Stimulated activated naive CD4-positive, alpha-beta T cell (primary cell): ENCODE measurements at regions not wholly inside any gene's neighbourhood (a gene's known extent, or its start where the extent isn't known, plus 50 kb on each side); places are given as distances from the start of the nearest gene placed in this dataset.

ENCODE experiments used
- DNase-seq, 6 experiments: peaks; one replicate each; lab custom pipeline; 2025; lab: John Stamatoyannopoulos, UW

DNA sequence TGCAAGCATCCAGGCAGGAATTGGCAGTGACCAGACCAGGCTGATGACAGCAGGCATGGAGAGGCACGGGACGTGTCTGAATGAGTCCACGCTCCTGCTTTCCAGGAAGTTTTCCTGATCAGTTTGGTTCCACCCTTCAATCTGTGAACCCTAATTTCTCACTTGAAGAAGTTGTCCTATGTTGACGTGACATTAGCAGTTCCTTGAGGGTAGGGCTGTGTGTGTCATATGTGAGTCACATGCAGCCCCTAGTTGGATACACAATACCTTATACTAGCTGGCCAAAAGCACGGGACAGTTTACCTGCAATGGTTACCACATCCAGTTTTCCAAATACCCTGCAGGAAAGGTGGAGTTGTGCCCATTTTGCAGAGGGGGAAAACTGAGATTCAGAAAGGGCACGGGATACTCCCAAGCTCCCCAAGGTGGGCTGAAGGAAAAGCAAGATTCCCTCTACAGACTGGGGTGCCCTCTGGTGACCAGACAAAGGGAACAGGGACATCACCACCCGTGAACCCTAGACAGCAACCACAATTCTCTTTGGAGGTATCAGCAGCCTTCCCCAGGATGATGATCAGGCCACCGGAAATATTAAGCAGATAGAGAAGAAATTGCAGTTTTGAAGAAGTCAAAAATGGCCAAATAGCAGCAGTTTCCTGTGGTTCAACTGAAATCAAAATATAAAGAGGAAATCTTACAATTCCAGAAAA lies 194.5 kb downstream of the PHETA1 start:
- DNase-seq, result no peak

DNA sequence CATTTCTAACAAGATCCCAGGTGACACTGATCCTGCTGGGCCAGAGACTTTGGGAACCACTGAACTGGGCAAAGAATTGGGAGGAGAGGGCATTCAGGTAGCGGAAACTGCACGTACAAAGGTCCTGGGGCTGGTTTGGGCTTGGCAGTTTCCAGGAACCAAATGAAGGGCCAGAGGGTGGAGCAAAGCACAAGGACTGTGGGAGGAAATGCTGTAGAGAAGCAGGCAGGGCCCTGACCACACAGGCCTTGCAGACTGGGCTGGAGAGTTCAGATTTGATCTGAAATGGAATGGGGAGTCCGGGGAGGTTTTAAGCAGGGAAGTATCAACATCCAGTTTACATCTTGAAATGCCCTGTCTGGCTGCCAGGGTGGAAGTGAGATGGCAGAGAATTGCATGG lies 195.1 kb downstream of the PHETA1 start:
- no peak for DNase-seq

DNA sequence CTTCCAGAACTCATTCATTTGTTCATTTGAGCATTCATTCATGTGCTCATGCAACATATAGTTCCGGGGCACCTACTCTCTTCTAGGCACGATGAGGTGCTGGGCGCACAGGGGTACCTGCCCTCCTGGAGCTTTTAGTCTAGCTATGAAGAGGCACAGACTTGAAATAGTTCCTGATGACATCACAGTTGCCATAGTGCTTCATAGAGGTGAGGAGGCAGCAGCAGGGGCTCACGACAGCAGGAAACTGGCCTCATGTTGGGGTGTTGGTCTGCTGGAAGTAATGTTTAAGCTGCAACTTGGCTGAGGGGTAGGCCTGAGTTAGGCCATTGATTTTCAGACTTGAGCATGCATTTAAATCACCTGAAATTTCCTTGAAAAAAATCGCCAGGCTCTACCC lies 195.5 kb downstream of the PHETA1 start:
- DNase-seq, result no peak

DNA sequence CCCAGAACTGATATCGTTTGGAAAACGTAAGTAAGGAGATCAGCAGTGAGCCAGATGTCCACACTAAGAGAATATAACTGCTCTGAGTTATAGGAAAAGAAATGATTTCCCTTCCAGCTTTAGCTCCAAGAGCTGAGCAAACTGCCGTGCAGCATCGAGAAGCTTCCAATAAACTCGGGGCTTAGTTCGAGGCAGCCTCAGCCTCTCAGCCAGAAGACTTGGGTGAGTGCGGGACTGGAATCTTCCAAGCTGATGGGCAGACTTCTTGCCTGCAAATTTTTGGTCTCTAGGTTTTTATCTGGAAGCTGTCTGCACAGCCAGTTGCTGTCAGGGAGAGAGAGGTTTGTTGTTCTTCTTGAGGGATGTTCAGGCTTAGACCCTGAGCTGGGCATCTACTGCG lies 196.1 kb downstream of the PHETA1 start:
- DNase-seq, result no peak

DNA sequence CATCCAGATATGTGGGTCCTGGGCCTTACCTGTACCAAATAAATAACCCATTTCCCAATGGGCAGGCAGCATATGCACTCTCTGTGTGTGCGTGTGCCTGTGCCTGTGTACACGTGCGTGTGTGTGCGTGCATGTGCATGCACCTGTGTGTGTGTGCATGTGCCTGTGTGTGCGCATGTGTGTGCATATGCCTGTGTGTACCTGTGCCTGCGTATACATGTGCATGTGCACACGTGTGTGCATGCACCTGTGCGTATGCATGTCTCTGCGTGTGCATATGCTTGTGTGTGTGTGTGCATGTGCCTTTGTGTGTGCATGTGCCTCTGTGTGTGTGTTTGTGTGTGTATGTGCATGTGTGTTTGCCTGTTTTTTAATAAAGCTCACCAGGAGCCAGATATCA lies 197.1 kb downstream of the PHETA1 start:
- DNase-seq, result no peak

DNA sequence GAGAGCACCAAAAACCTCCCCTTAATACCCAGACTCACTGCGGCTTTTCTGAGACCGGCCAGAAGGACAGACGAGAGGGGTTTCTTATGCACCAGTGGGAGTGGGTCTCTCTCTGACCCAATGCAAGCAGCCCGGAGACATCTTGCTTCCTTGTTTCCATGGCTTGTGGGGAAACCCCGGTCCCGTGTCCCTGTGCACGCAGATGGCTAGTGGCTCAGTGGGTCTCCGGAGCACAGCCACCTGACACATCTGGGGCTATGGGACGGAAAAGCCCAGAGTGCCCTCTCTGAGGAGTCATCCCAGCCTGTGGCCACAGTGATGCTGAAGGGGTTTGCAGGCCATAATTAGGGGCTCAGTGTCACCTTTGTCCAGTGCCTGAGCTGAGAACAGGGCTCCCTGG lies 197.6 kb downstream of the PHETA1 start:
- no peak for DNase-seq

DNA sequence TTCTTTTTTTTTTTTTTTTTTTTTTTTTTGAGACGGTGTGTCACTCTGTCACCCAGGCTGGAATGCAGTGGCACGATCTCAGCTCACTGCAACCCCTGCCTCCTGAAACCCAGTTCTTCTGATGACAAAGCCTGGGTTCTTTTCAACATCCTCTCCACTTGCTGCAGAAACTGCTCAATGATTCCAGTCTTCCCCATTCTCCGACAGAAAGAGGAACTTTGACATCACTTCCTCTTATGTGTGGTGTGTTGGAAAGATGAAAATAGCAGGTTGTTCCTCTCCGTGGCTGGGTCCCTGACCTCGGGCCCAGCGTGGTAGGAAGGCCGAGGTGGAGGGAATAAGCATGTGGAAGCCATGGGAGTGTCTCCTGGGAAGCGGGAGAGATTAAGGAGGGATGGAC lies 198.4 kb downstream of the PHETA1 start:
- DNase-seq, result no peak

DNA sequence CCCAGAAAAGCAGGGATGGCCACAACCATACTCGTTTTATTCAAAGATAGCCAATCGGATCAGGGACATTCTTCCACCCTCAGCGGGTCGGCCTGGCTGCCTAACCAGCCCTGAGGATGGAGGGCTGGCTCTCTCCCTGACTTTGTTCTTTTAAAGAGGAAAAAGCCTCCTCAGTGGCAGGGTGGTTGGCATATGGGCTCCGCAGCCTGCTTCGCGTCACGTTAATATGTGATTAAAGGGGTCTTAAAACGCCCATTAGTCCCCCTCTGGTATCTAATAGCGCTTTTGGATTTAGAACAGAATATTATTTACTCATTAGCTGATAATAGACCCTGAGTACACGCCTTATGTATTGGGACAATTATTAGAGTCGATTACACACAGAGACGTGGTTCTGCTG lies 199.4 kb downstream of the PHETA1 start:
- no peak for DNase-seq

DNA sequence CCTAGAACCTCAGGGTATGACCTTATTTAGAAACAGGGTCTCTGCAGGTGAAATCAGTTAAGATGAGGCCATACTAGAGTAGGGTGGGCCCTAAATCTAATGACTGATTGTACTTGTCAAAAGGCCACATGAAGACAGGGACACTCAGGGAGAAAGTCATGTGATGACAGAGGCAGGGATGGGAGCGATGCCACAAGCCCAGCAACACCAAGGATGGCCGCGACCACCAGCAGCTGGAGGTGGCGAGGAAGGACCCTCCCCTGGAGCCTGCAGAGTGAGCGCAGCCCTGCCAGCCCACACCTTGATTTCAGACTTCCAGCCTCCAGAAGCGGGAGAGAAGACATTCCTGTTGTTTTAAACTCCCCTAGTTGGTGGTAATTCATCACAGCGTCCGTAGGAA lies 199.9 kb downstream of the PHETA1 start:
- DNase-seq, result no peak

DNA sequence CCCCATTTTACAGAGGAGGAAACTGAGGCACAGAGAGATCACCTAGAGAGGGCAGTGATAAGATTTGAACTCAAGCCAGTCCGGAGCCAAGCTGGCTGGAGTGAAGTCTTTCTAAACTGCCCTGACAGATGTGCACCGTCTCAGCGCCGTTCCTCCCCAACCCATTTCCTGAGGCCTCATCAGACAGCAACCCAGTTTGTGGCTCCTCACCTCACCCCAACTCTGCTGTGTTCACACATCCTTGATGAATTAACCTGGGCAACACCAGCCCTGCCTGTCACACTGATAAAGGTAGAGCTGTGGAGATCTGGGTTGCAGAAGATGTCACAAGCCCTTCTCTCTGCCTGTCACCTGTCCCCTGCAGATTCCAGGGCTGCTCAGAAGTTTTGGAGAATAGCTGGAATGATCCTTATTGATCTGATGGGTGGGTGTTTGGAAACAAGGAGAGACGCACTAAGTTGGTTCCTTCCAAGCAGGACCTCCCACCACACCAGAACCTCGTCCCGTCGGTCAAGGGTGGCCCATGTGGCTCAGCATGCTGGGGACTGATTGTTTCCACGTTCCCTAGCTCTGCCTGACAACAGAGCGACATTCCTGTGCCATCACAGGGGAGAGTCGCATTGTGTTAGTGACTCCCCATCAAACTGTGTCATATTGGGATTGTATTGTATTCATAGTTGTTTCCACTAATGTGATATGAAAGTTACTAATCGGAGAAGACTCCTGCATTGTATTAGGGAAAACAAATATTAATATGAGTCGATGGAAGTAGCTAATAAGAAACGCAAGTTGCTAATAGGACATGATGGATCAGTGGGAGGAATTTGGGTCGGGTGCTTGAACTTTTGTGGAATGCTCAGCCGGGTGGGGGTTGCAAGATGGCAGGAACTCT lies 200.6 kb downstream of the PHETA1 start:
- no peak for DNase-seq

DNA sequence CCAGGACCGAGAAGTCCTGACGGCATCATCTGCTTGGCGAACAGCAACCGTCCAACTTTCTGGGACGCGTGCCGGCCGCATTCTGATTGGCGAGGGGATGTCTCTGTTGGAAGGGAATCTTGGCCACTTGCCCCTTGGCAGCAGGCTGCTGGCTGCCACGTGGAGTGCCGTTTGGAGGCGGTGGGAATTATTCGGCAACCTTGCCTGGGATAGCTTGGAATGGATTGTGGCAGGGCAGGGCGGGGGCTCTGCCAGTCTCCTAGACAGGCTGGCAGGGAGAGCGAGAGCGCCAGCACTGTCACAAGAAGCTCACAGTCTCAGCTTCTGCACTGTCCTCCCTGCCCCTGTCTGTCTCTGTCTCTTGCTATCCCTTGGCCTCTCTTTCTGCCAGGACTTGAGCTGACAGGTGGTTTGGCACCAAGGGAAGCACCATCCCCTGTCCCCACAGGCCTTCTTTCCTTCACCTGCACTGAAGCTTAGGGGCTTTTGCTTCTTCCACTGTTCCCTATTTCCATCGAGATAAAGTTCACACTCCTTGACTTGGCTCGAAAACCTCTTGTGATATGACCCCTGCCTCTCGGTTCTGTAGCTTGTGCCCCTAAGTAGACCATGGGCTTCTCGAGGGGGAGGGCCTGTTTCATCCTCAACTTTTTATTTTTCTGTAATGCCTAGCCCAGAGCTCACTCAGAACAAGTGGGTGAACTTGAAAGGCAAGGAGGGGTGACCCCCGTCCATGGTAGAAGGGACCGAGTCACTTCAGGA lies 201.9 kb downstream of the PHETA1 start:
- DNase-seq, result no peak

DNA sequence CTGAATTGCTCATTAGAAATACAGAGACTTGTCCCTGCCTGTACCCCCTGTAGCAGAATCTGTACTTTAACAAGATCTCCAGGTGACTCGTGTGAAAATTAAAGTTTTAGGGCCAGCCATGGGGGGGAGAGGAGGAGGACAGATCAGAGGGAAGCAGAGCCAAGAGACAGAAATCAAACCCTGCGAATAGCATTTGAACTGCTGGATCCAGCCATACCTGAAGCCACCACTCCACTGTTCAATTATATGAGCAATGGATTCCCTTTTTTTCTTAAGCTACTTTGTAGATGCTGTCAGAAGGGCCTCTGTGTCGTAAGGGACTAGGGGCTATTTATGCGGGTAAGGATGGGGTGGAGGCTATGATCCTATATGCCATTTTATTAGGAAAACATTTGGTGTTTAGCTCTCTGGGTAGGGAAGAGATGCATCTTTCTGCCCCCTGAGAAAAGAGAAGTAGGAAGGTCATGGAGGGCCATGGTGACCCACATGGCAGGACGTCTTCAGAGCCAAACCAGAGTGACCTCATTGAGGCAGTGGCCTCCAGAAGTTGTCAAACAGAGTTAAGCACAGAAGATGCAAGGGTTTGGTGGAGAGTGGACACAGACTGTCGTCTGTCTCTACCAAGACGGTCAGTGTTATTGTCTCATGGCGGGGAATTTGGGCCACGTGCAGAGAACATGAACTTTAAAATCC lies 203.9 kb downstream of the PHETA1 start:
- DNase-seq, result no peak

DNA sequence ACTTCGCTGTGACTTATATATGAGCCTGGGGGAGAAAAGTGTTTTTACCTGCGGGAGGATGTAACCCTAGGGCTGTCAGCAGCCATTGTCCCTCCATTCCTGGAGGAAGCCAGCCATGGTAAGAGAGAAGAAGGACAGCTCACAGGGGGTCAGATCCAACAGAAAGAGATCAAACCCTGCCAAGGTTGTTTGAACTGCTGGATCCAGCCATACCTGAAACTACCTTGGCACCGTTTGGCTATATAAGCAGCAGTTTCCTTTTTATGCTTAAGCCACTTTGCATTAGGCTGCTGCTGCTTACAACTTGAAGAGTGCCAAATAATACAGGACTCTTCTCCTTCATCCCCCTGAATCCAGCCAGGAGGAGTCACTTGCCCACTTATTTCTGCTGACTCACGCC lies 205.5 kb downstream of the PHETA1 start:
- no peak for DNase-seq

DNA sequence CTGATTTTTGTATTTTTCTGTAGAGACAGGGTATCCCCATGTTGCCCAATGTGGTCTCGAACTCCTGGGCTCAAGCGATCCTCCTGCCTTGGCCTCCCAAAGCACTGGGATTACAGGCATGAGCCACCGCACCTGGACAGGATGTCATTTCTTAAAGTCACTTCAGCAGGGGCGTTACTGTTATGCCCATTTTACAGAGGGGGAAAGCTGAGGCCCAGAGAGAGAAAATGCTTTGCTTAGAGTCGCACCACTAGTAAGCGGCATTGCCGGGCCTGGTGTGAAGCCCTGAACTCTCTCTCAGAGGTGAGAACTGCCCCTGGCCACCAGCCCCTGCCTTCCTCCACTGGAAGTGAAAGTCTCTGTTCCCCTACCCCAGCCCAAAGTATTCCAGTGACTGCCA lies 207.0 kb downstream of the PHETA1 start:
- no peak for DNase-seq

DNA sequence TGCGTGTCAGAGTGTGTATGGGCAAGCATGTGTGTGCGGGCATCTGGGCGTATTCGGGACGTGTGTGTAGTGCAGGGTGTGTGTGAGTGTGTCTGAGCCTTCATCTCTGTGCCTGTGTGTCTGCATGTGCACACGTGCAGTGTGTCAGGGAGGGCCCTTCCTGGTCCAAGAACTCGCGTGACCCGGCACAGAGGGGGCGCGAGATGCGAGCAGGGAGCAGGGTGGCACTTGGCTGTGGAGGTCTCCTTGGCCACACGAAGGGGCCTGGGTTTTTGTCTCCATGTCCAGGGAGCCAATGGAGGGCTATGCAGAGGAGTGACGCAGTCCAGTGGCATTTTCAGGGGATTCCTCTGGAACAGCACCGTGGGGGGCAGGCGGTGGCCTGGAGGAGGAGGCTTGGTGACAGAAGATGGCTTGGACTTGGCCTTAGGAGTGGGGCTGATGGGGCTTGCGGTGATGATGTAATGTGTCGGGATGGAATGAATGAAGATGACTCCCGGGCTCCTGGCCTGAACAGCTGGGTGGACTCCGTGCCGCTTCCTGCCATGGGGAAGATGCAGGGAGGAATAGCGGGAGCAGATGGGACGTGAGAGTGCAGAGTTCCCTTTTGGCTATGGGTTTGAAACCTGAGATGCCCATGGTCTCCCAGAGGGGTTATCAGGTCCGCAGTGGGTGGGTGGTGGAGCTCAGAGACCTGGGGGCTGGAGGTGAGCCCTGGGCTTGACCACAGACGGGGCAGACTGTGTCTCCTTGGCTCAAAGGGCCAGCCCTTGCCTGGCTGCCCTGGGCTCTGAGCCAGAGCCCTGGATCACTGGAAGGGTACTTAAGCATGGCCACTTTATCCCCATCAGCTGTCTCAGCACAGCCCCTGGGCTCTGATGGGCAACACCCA lies 208.3 kb downstream of the PHETA1 start:
- DNase-seq, result no peak

DNA sequence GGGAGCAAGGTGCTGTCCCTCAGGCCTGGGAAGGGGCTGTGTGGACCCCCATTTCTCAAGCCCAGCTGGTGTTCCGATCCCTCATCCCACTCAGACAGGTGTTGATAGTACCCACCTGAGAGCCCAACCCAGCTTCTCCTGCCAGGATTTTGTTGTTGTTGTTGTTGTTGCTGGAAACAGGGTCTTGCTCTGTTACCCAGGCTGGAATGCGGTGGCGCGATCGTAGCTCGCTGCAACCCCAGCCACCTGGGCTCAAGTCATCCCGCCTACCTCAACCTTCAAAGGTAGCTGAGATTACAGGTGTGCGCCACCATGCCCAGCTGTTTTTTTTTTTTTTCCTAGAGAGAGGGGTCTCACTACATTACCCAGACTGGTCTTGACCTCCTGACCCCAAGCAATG lies 209.9 kb downstream of the PHETA1 start:
- DNase-seq, result no peak

DNA sequence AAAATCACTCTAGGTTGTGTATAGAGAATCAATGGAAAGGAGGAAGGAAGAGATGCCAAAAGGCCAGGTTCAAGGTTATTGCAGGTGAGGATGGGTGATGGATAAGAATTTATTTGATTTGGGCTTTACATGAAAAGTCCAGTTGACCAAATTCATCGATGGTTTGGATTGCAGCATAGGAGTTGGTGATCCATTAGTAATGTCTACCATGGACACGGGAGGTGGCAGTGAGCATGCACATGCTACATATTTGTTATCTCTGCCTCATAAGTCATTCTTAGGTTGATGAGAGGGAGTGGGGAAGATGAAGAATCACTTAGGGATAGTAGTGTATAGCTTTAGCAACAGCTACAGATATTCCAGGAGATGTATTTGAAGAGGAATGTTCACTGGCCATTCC lies 211.4 kb downstream of the PHETA1 start:
- no peak for DNase-seq

DNA sequence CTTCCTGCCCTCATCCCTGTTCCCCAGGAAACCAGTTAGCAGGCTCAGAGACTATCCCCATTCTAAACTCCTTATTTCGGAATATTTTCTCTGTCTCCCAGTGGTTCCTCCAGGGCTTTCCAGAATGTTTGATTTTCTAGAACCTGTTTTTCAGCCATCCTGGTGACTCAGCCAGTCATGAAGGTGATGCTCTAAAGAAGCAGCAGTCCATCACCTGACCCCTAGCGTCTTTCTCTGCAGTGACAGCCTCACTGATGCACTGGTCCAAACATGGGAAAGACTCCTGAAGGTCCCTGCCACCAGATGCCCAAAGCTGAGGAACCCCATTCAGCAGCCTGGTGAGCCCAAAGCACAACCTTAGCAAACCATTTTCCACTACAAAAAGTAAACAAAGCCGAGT lies 212.6 kb downstream of the PHETA1 start:
- no peak for DNase-seq

DNA sequence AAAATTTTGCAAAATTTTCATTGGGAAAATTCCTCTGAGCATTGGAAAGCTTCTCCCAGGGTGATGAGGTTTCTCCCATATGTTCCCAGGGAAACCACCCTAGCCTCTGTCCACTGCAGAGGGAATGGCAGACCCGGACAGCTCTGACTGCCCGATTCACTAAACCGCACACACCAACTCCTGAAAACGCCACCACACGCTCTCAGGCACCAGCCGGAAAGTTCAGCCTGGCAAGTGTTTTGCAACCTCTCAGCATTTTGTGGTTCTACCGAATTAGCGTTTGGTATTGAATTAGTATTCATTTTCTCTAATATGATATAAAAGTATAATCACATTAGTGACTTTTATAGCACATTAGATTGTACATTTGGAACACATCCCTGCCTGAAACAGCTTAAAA lies 213.4 kb downstream of the PHETA1 start:
- no peak for DNase-seq

DNA sequence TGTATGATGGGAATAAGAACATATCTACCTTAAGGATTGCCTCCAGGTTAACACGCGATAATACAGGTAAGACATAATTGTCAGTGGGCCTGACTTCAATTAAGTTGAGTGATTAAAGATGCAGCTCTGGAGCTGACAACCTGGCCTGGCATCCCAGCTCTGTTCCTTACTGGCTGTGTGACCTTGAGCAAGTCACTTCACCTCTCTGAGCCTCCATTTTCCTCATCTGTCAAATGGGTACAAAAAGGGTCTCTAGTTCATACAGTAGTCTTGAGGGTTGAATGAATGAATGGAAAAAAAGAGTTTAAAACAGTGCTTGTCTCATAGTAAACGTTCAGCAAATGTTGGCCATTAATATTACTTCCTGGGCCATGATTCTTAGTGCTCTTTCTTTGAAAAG lies 213.9 kb downstream of the PHETA1 start:
- no peak for DNase-seq

DNA sequence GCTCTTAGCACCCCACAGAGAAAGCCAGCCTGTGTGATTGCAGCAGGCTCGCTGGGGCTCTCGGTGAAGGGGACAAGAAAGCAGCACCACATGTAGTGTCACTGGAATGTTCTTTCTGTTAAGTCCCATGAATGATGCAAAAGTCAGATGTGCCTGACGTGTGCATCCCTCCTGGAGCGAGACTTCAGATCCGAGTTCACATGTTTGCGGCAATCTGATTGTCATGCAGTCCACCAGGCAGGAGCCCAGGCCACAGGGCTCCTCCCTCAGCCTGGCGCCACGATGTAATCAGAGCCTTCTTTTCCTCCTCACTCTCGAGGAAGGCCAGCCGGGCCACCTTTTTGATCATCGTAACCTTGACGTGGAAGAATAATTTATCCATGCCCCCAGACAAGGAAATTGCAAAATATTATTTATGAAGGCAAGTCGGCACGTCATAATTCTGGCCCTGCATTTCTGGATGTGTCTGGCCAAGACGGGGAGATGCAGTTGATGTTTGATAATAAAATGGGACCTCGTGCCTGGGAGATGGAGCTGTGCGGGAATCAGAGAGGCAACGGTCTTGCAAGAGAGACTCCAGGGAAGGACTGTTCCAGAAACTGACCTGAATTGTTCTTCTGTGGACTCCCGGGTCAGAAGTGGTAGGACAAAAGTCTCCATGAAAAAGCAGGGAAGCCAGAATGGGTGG lies 214.6 kb downstream of the PHETA1 start:
- DNase-seq, result no peak
